OCI-LY1 (cell line): ENCODE measurements at regions not wholly inside any gene's neighbourhood (a gene's known extent, or its start where the extent isn't known, plus 50 kb on each side); places are given as distances from the start of the nearest gene placed in this dataset.

Source experiments
- H2AFZ ChIP-seq: fragments of 200-600 bp; sonication (generic), shearing (Covaris generic); 2 replicates; pipeline ENCODE4 v1.6.0; 2014; ENCODE audit warnings: antibody characterized with exemption, mild to moderate bottlenecking, low read length
- H3F3A ChIP-seq: fragments of 200-600 bp; sonication (generic), shearing (Covaris generic); 2 replicates; pipeline ENCODE4 v1.6.0; 2014; ENCODE audit warnings: mild to moderate bottlenecking, antibody characterized with exemption, low read length, moderate library complexity; ENCODE audit not compliant: insufficient read depth
- H3K27ac ChIP-seq: fragments of 200-600 bp; sonication (generic); 2 replicates; pipeline ENCODE4 v1.5.1; 2014; ENCODE audit warnings: low read length, mixed run types, mild to moderate bottlenecking, low read depth; ENCODE audit not compliant: poor library complexity, severe bottlenecking
- H3K27me3 ChIP-seq: fragments of 200-600 bp; sonication (generic); 2 replicates; pipeline ENCODE4 v1.6.0; 2014; ENCODE audit warnings: antibody characterized with exemption, mild to moderate bottlenecking, low read length, moderate library complexity; ENCODE audit not compliant: insufficient read depth
- H3K36me3 ChIP-seq: fragments of 200-600 bp; sonication (generic); 2 replicates; pipeline ENCODE4 v1.6.1; 2014; ENCODE audit warnings: mild to moderate bottlenecking, antibody characterized with exemption, low read length, moderate library complexity, mixed read lengths; ENCODE audit not compliant: insufficient read depth
- H3K4me1 ChIP-seq: fragments of 200-600 bp; sonication (generic); 2 replicates; pipeline ENCODE4 v1.5.1; 2014; ENCODE audit warnings: mild to moderate bottlenecking, low read length, moderate library complexity; ENCODE audit not compliant: insufficient read depth, severe bottlenecking
- H3K4me2 ChIP-seq: fragments of 200-600 bp; sonication (generic), shearing (Covaris generic); 2 replicates; pipeline ENCODE4 v1.6.1; 2014; ENCODE audit warnings: low read length
- H3K4me3 ChIP-seq: fragments of 200-600 bp; sonication (generic); 2 replicates; pipeline ENCODE4 v1.5.1; 2014; ENCODE audit warnings: low read length, low read depth, mild to moderate bottlenecking, mixed read lengths; ENCODE audit not compliant: poor library complexity, severe bottlenecking
- H3K79me2 ChIP-seq: fragments of 200-600 bp; shearing (Covaris generic); 2 replicates; pipeline ENCODE4 v1.6.1; 2016; ENCODE audit warnings: mixed run types, low read length, mixed read lengths; ENCODE audit not compliant: insufficient read depth
- H3K9ac ChIP-seq: fragments of 200-600 bp; sonication (generic), shearing (Covaris generic); 2 replicates; pipeline ENCODE4 v1.6.1; 2014; ENCODE audit warnings: mild to moderate bottlenecking, low read length, mixed read lengths
- H3K9me2 ChIP-seq: fragments of 200-600 bp; sonication (generic), shearing (Covaris generic); 2 replicates; pipeline ENCODE4 v1.6.1; 2014; ENCODE audit warnings: low read depth, mild to moderate bottlenecking, low read length, mixed read lengths
- H3K9me3 ChIP-seq: fragments of 200-600 bp; shearing (Covaris generic); 2 replicates; pipeline ENCODE4 v1.6.1; 2014; ENCODE audit warnings: low read length, mixed read lengths
- H4K20me1 ChIP-seq: fragments of 200-600 bp; sonication (generic), shearing (Covaris generic); 2 replicates; pipeline ENCODE4 v1.6.0; 2016; ENCODE audit warnings: mild to moderate bottlenecking, low read length; ENCODE audit not compliant: insufficient read depth
- EZH2 ChIP-seq: fragments of 200-600 bp; sonication (generic), shearing (Covaris generic); IDR thresholded peaks from 2 replicates; pipeline ENCODE4 v1.8.0; 2017; ENCODE audit warnings: borderline replicate concordance, mixed run types, mild to moderate bottlenecking, antibody characterized with exemption, low read length, moderate library complexity, mixed read lengths
- TF ChIP-seq, protein P1 (sequence below): fragments of 200-600 bp; sonication (generic), shearing (Covaris generic); IDR thresholded peaks from 2 replicates; pipeline ENCODE4 v1.5.1; 2017; ENCODE audit warnings: mild to moderate bottlenecking, antibody characterized with exemption, low read length, moderate library complexity, mixed read lengths

GRCh38 chr4:181775298-181775697 lies 467.9 kb upstream of the TENM3 start:
- TF ChIP-seq, protein P1, sequence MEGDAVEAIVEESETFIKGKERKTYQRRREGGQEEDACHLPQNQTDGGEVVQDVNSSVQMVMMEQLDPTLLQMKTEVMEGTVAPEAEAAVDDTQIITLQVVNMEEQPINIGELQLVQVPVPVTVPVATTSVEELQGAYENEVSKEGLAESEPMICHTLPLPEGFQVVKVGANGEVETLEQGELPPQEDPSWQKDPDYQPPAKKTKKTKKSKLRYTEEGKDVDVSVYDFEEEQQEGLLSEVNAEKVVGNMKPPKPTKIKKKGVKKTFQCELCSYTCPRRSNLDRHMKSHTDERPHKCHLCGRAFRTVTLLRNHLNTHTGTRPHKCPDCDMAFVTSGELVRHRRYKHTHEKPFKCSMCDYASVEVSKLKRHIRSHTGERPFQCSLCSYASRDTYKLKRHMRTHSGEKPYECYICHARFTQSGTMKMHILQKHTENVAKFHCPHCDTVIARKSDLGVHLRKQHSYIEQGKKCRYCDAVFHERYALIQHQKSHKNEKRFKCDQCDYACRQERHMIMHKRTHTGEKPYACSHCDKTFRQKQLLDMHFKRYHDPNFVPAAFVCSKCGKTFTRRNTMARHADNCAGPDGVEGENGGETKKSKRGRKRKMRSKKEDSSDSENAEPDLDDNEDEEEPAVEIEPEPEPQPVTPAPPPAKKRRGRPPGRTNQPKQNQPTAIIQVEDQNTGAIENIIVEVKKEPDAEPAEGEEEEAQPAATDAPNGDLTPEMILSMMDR: no peak
- no peak for TF ChIP-seq EZH2
- H3F3A ChIP-seq: no peaks in the 10 kb centered on the region
- H3K9me2 ChIP-seq: no peaks in the 10 kb centered on the region
- H2AFZ ChIP-seq: no peak overlapping the region
- no peaks in the 10 kb centered on the region for H4K20me1 ChIP-seq
- no peaks in the 10 kb centered on the region for H3K27me3 ChIP-seq
- H3K36me3 ChIP-seq: no peaks in the 10 kb centered on the region
- H3K4me3 ChIP-seq: no peak overlapping the region
- H3K4me2 ChIP-seq: no peak overlapping the region
- H3K4me1 ChIP-seq: no peaks in the 10 kb centered on the region
- H3K9me3 ChIP-seq: no peaks in the 10 kb centered on the region
- no peak overlapping the region for H3K27ac ChIP-seq
- H3K9ac ChIP-seq: no peak overlapping the region
- H3K79me2 ChIP-seq: no peaks in the 10 kb centered on the region

GRCh38 chr4:181776264-181777054 lies 466.7 kb upstream of the TENM3 start:
- Histone ChIP-seq H3K79me2 (no peaks in the 10 kb centered on the region), H3K4me1 (no peaks in the 10 kb centered on the region), H3K4me3 (no peak overlapping the region), H3K36me3 (no peaks in the 10 kb centered on the region), H3K27me3 (no peaks in the 10 kb centered on the region), H3K27ac (no peak overlapping the region), H3K9ac (no peak overlapping the region), H4K20me1 (no peaks in the 10 kb centered on the region), H3K4me2 (no peak overlapping the region), H3K9me3 (no peaks in the 10 kb centered on the region), H3K9me2 (no peaks in the 10 kb centered on the region), H2AFZ (no peak overlapping the region), H3F3A (no peaks in the 10 kb centered on the region)
- TF ChIP-seq, protein P1: no peak
- no peak for TF ChIP-seq EZH2

DNA sequence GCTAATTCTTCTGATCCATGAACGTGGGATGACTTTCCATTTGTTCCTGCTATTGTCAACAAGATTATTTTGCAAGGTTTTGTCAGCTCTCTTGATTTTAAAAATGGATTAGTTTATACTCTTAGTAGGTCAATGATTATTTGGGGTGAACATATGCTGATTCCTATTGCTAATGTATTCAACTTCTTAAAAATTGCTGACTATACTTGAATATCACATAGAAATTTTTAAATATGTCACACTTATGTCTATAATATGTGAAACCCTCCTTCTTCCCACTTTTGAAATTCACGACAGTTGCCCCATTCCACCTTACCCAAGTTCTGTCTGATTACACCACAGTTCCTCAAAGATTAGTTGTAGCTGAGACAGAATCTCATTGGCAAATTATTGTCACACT lies 465.7 kb upstream of the TENM3 start:
- H3K9me3 ChIP-seq: no peaks in the 10 kb centered on the region
- no peak overlapping the region for H3K4me2 ChIP-seq
- H3K27ac ChIP-seq: no peak overlapping the region
- H3K4me1 ChIP-seq: no peaks in the 10 kb centered on the region
- TF ChIP-seq EZH2: no peak
- TF ChIP-seq, protein P1: no peak
- H3F3A ChIP-seq: no peaks in the 10 kb centered on the region
- H3K36me3 ChIP-seq: no peaks in the 10 kb centered on the region
- no peaks in the 10 kb centered on the region for H3K27me3 ChIP-seq
- no peak overlapping the region for H3K9ac ChIP-seq
- H2AFZ ChIP-seq: no peak overlapping the region
- no peaks in the 10 kb centered on the region for H3K9me2 ChIP-seq
- no peaks in the 10 kb centered on the region for H3K79me2 ChIP-seq
- H3K4me3 ChIP-seq: no peak overlapping the region
- H4K20me1 ChIP-seq: no peaks in the 10 kb centered on the region
